K562 (cell line): ENCODE measurements at regions not wholly inside any gene's neighbourhood (a gene's known extent, or its start where the extent isn't known, plus 50 kb on each side); places are given as distances from the start of the nearest gene placed in this dataset.
"Not testable (repeated sequence)": the region's sequence is repeated elsewhere in the genome, so short reads cannot be mapped to it uniquely, and the experiment has no call there.

Experiments
- ATAC-seq: fragments of 200-7000 bp; cut with Tn5 transposase; 3 replicates; pipeline ENCODE4 v1.9.1; 2020; ENCODE audit warnings: moderate library complexity
- BruUV-seq: library from RNA; stranded (reverse); fragments of 400-500 nt; replicated peaks from 2 replicates; lab custom pipeline; 2021; lab: Mats Ljungman, UMichigan
- CTCF ChIA-PET: fragments of 300-600 bp; formaldehyde crosslinking; extraction: SDS; loops from one replicate; lab custom pipeline; 2021; ENCODE audit warnings: low intra/inter-chr PET ratio; lab: Yijun Ruan, JAX
- POLR2A ChIA-PET: fragments of 300-600, 350-650 bp; sonication (Branson Sonifier 250); formaldehyde crosslinking; extraction: SDS; loops from one replicate; lab custom pipeline; 2021; ENCODE audit warnings: antibody characterized with exemption, inconsistent platforms; lab: Yijun Ruan, JAX
- DNase-seq, 4 experiments: peaks; one replicate each; pipeline versions ENCODE4 v3.0.0 to v3.0.0-alpha.2; 2011 to 2018; ENCODE audit warnings: low spot score in 3 of 4, mixed read lengths in 3 of 4; ENCODE audit errors: extremely low read depth in 1 of 4
- FAIRE-seq: peaks from 2 replicates; lab custom pipeline; 2011; peaks lifted over from hg19 to GRCh38; lab: Jason Lieb, UNC
- H2AFZ ChIP-seq: 2 replicates; pipeline ENCODE4 v1.6.0; 2011; ENCODE audit warnings: low read depth, low read length, control low read depth, inconsistent platforms
- H3K27ac ChIP-seq: fragments of 200-600 bp; 3 replicates; pipeline ENCODE4 v1.8.0; 2011; ENCODE audit warnings: low read depth, mild to moderate bottlenecking, control low read depth, inconsistent platforms, low read length, moderate library complexity, mixed read lengths; ENCODE audit errors: extremely low read depth
- H3K27me3 ChIP-seq, 2 experiments: fragments of 300-600 bp in 1 of 2; 2 replicates in 1 of 2; 3 replicates in 1 of 2; pipeline versions ENCODE4 v1.6.0 to v1.8.0; 2011; ENCODE audit warnings: inconsistent platforms in 2 of 2, low read length in 2 of 2, mild to moderate bottlenecking in 1 of 2, mixed read lengths in 1 of 2, moderate library complexity in 1 of 2; ENCODE audit not compliant: control insufficient read depth in 2 of 2, insufficient read depth in 2 of 2
- H3K36me3 ChIP-seq: fragments of 300-600 bp; 3 replicates; pipeline ENCODE4 v1.8.0; 2011; ENCODE audit warnings: mild to moderate bottlenecking, low read length, inconsistent platforms; ENCODE audit not compliant: control insufficient read depth, insufficient read depth
- H3K4me1 ChIP-seq, 2 experiments: fragments of 200-600 bp in 1 of 2; replicated peaks in 1 of 2; 2 replicates in 1 of 2; 3 replicates in 1 of 2; pipeline versions ENCODE4 v1.5.1 to v1.8.0; 2011; ENCODE audit warnings: inconsistent platforms in 2 of 2, low read length in 2 of 2, mild to moderate bottlenecking in 1 of 2, mixed read lengths in 1 of 2, moderate library complexity in 1 of 2; ENCODE audit not compliant: control insufficient read depth in 2 of 2, insufficient read depth in 2 of 2
- H3K4me2 ChIP-seq: 2 replicates; pipeline ENCODE4 v1.6.1; 2011; ENCODE audit warnings: low read length, control low read depth, inconsistent platforms, mixed read lengths; ENCODE audit not compliant: insufficient read depth
- H3K4me3 ChIP-seq: fragments of 200-600 bp; sonication (generic), shearing (Covaris generic); 2 replicates; pipeline ENCODE4 v1.5.1; 2016; ENCODE audit warnings: control low read depth, inconsistent platforms
- H3K79me2 ChIP-seq: fragments of 200-600 bp; 3 replicates; pipeline ENCODE4 v1.8.0; 2011; ENCODE audit warnings: low read length, inconsistent platforms; ENCODE audit not compliant: control insufficient read depth, insufficient read depth
- H3K9ac ChIP-seq, 2 experiments: 2 replicates each; pipeline versions ENCODE4 v1.6.0 to v1.6.1; 2011; ENCODE audit warnings: low read depth in 2 of 2, low read length in 2 of 2, control low read depth in 1 of 2, inconsistent platforms in 1 of 2, mild to moderate bottlenecking in 1 of 2, mixed read lengths in 1 of 2; ENCODE audit not compliant: insufficient read depth in 1 of 2
- H3K9me1 ChIP-seq: one replicate; pipeline ENCODE4 v1.6.0; 2011; ENCODE audit warnings: inconsistent platforms, mild to moderate bottlenecking, low read length, moderate library complexity; ENCODE audit not compliant: control insufficient read depth, insufficient read depth
- H3K9me3 ChIP-seq: replicated peaks from 2 replicates; pipeline ENCODE4 v1.5.1; 2011; ENCODE audit warnings: low read depth, low read length, inconsistent platforms; ENCODE audit not compliant: control insufficient read depth, insufficient read depth
- H4K20me1 ChIP-seq: replicated peaks from 2 replicates; pipeline ENCODE4 v1.6.1; 2011; ENCODE audit warnings: low read length, inconsistent platforms, mixed read lengths; ENCODE audit not compliant: control insufficient read depth, insufficient read depth
- BACH1 ChIP-seq: fragments of 200-800 bp; sonication (Bioruptor generic); IDR thresholded peaks from 2 replicates; pipeline ENCODE4 v1.6.1; 2016; ENCODE audit warnings: missing genetic modification characterization, missing compliant biosample characterization
- C11orf30 ChIP-seq: fragments of 450-650 bp; IDR thresholded peaks from 2 replicates; pipeline ENCODE4 v1.6.1; 2016; ENCODE audit warnings: low read depth, mild to moderate bottlenecking
- CREB1 ChIP-seq, 2 experiments: sonication (generic) in 1 of 2; formaldehyde crosslinking in 1 of 2; IDR thresholded peaks; 2 replicates each; pipeline versions ENCODE4 v1.6.1 to v1.8.0; 2012 to 2022; ENCODE audit warnings: inconsistent platforms in 1 of 2, mild to moderate bottlenecking in 1 of 2, missing genetic modification reagents in 1 of 2, moderate library complexity in 1 of 2
- HEY1 ChIP-seq: fragments of 250-450 bp; sonication (Bioruptor Pico); IDR thresholded peaks from 2 replicates; pipeline ENCODE4 v1.5.0; 2020; ENCODE audit warnings: mild to moderate bottlenecking, moderate library complexity, borderline replicate concordance
- HOXB6 ChIP-seq: fragments of 250-450 bp; sonication (Bioruptor Pico); IDR thresholded peaks from 2 replicates; pipeline ENCODE4 v1.5.1; 2022; ENCODE audit warnings: mild to moderate bottlenecking, borderline replicate concordance
- MAFF ChIP-seq: IDR thresholded peaks from 2 replicates; pipeline ENCODE4 v1.6.1; 2012; ENCODE audit warnings: low read length, improper control_type of control experiment
- MAFG ChIP-seq: fragments of 450-650 bp; conservative IDR thresholded peaks from 2 replicates; pipeline ENCODE4 v1.6.1; 2016; ENCODE audit warnings: missing genetic modification characterization, missing compliant biosample characterization
- MAFK ChIP-seq: IDR thresholded peaks from 2 replicates; pipeline ENCODE4 v1.6.1; 2011; ENCODE audit warnings: low read length, improper control_type of control experiment
- PURB ChIP-seq: sonication (generic); formaldehyde crosslinking; IDR thresholded peaks from 2 replicates; pipeline ENCODE4 v1.9.0; 2021; ENCODE audit warnings: low read depth, mild to moderate bottlenecking, missing genetic modification reagents
- RNF2 ChIP-seq: sonication (generic); IDR thresholded peaks from 2 replicates; pipeline ENCODE4 v1.6.1; 2016
- ZNF232 ChIP-seq: sonication (generic); formaldehyde crosslinking; IDR thresholded peaks from 2 replicates; pipeline ENCODE4 v1.8.0; 2022; ENCODE audit warnings: mild to moderate bottlenecking, missing genetic modification reagents
- ZNF316 ChIP-seq: fragments of 450-650 bp; IDR thresholded peaks from 2 replicates; pipeline ENCODE4 v1.6.1; 2016
- ZNF830 ChIP-seq: fragments of 250-450 bp; sonication (Bioruptor Pico); IDR thresholded peaks from 2 replicates; pipeline ENCODE4 v1.5.0; 2021; ENCODE audit warnings: mild to moderate bottlenecking
- WGBS: fragments of 100-300 bp; shearing (Covaris generic); methylation state at CpG from one replicate; pipeline ENCODE4 v1.1.6; 2016; ENCODE audit warnings: low coverage, mixed read lengths; ENCODE audit not compliant: insufficient coverage; ENCODE audit errors: missing lambda C conversion rate; 5-methylcytosine and 5-hydroxymethylcytosine counted together
- in situ Hi-C: fragments of 300-500 bp; cut with MboI; formaldehyde crosslinking; loops from 4 replicates; pipeline ENCODE4 v1.15.0; 2018; ENCODE audit warnings: inconsistent platforms, mixed read lengths
- intact Hi-C: fragments of 100-400 bp; cut with micrococcal nuclease; formaldehyde crosslinking; loops from 2 replicates; pipeline ENCODE4 v1.14.2; 2022
- TF ChIP-seq, protein P1 (sequence below): fragments of 250-450 bp; sonication (Bioruptor Pico); IDR thresholded peaks from 2 replicates; pipeline ENCODE4 v1.8.0; 2021; ENCODE audit warnings: mild to moderate bottlenecking, moderate library complexity
- TF ChIP-seq, protein P2 (sequence below): fragments of 450-650 bp; IDR thresholded peaks from 2 replicates; pipeline ENCODE4 v1.6.1; 2018; ENCODE audit warnings: mild to moderate bottlenecking, low read depth; ENCODE audit not compliant: partially characterized antibody

DNA sequence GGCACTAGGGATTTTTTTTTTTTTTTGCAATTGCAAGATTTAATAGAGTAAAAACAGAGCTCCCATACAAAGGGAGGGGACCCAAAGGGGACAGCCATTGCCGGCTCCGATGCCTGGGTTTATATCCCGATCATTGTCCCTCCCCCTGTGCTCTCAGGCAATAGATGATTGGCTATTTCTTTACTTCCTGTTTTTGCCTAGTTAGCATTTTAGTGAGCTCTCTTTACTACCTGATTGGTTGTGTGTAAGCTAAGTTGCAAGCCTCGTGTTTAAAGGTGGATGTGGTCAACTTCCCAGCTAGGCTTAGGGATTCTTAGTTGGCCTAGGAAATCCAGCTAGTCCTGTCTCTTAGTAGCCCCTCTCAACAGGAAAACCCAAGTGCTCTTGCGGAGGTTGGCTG is 148.2 kb upstream of the TNFAIP3 start:
- H4K20me1 ChIP-seq, H3K9ac ChIP-seq, H3K4me3 ChIP-seq, H3K27me3 ChIP-seq, H3K9me3 ChIP-seq, FAIRE-seq, H3K4me2 ChIP-seq, H3K27ac ChIP-seq, DNase-seq, H2AFZ ChIP-seq, H3K79me2 ChIP-seq, intact Hi-C loops, H3K4me1 ChIP-seq, BruUV-seq, H3K36me3 ChIP-seq, CTCF ChIA-PET, H3K9me1 ChIP-seq, ATAC-seq: not testable (repeated sequence)
- in situ Hi-C loops: loop anchor here (10.0 kb wide), 1 partner anchor 226 kb away; no protein-coding TSS in a partner anchor
- 54% methylated on average over 5 of the region's 5 CpGs for WGBS
- POLR2A ChIA-PET: interaction anchor here (0.9 kb wide), 1 partner anchor 224 kb away, joined by 3 read pairs; no protein-coding TSS in a partner anchor
- peak; percentile 69 for TF ChIP-seq MAFK
- TF ChIP-seq C11orf30: peak; percentile 94
- peak; percentile 96 for TF ChIP-seq ZNF316
- TF ChIP-seq MAFF: peak; percentile 75
- TF ChIP-seq MAFG (tag): peak; percentile 92

DNA sequence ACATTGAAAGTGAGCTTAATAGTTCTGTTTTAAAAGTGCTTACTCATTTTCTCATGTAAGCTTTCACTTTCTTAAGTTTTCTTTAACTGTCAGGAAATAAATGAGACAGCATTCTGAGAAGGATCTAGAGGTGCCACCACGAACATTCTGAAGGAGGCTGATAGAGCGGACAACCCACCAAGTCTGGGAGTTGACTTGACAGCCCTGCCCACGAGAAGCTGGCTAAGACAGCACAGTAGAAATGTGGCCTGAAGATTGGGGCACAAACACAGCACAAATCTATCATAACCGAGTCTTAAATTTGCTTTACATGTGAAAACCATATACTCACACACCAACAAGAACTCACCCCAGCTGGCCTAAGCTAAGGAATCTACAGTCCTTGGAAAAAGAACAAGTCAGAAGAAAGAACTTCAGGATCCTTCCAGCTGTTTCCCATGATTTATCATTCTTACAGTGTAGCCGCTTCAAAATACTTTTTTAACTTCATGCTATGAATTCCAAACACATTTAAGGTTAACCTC is 144.2 kb upstream of the TNFAIP3 start:
- intact Hi-C loops: no loop called here
- ChIA-PET CTCF (no interaction called here), POLR2A (interaction anchor here (0.6 to 1.3 kb wide), 6 partner anchors 10 to 235 kb away, joined by 3 read pairs; no protein-coding TSS in a partner anchor)
- no peaks in the 10 kb centered on the region for H3K36me3 ChIP-seq
- no peaks in the 10 kb centered on the region for H3K9me1 ChIP-seq
- ATAC-seq (peak; percentile 55), FAIRE-seq (peak; percentile 52), DNase-seq (no peak)
- H2AFZ ChIP-seq: peak overlapping the region; percentile 76
- H3K4me1 ChIP-seq: peaks cover 0 to 6% of the 10 kb centered on the region in 2 experiments; a peak in 2 of 5 replicates
- peaks cover 0 to under 1% of the 10 kb centered on the region in 2 experiments; a peak in 1 of 5 replicates for H3K27me3 ChIP-seq
- no peak overlapping the region for H3K4me3 ChIP-seq
- no peaks in the 10 kb centered on the region for H3K79me2 ChIP-seq
- H4K20me1 ChIP-seq: no peaks in the 10 kb centered on the region
- peak overlapping the region; percentile 49; the same call in 2 of the 3 replicates for H3K27ac ChIP-seq
- peak overlapping the region; percentile 36; the same call in 1 of the 2 replicates for H3K4me2 ChIP-seq
- no peak overlapping the region for H3K9ac ChIP-seq
- 24% methylated on average over 5 of the region's 5 CpGs for WGBS
- H3K9me3 ChIP-seq: no peaks in the 10 kb centered on the region
- no TSS peak for BruUV-seq
- in situ Hi-C loops: no loop called here
- TF ChIP-seq HEY1 (no peak), BACH1 (tag) (peak; percentile 59; the same call in 1 of the 2 replicates), PURB (CRISPR knock-in tag) (no peak), HOXB6 (CRISPR knock-in tag) (no peak), ZNF232 (CRISPR knock-in tag) (no peak), CREB1 (IDR thresholded peaks at IDR 0.05) (no peak), CREB1 (CRISPR knock-in tag; IDR thresholded peaks at IDR 0.05) (no peak), RNF2 (no peak), ZNF830 (CRISPR knock-in tag) (no peak)
- TF ChIP-seq, protein P1, sequence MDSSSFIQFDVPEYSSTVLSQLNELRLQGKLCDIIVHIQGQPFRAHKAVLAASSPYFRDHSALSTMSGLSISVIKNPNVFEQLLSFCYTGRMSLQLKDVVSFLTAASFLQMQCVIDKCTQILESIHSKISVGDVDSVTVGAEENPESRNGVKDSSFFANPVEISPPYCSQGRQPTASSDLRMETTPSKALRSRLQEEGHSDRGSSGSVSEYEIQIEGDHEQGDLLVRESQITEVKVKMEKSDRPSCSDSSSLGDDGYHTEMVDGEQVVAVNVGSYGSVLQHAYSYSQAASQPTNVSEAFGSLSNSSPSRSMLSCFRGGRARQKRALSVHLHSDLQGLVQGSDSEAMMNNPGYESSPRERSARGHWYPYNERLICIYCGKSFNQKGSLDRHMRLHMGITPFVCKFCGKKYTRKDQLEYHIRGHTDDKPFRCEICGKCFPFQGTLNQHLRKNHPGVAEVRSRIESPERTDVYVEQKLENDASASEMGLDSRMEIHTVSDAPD (CRISPR knock-in tag): no peak
- TF ChIP-seq, protein P2, sequence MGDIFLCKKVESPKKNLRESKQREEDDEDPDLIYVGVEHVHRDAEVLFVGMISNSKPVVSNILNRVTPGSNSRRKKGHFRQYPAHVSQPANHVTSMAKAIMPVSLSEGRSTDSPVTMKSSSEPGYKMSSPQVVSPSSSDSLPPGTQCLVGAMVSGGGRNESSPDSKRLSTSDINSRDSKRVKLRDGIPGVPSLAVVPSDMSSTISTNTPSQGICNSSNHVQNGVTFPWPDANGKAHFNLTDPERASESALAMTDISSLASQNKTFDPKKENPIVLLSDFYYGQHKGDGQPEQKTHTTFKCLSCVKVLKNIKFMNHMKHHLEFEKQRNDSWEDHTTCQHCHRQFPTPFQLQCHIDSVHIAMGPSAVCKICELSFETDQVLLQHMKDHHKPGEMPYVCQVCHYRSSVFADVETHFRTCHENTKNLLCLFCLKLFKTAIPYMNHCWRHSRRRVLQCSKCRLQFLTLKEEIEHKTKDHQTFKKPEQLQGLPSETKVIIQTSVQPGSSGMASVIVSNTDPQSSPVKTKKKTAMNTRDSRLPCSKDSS: no peak
